Psoas muscle (tissue), 7 donors: ENCODE measurements at regions not wholly inside any gene's neighbourhood (a gene's known extent, or its start where the extent isn't known, plus 50 kb on each side); places are given as distances from the start of the nearest gene placed in this dataset.

Experiments
- ATAC-seq, 4 donors: fragments of 200-7000 bp; cut with Tn5 transposase; one replicate each; pipeline ENCODE4 v1.9.1; 2020; ENCODE audit warnings: moderate library complexity in 3 of 4, mild to moderate bottlenecking in 2 of 4
- DNase-seq, 2 donors: peaks; one replicate each; pipeline ENCODE4 v3.0.0-alpha.2; 2020
- H3K27ac ChIP-seq: fragments of 200-600 bp; one replicate; pipeline ENCODE4 v1.8.0; 2022
- H3K27me3 ChIP-seq, 3 donors: fragments of 200-600 bp in 1 of 3; one replicate each; pipeline versions ENCODE4 v1.6.1 to v1.8.0; 2013 to 2022; ENCODE audit warnings: low read length in 2 of 3, mild to moderate bottlenecking in 2 of 3, moderate library complexity in 1 of 3; ENCODE audit not compliant: insufficient read depth in 3 of 3
- H3K36me3 ChIP-seq, 2 donors: fragments of 200-600 bp in 1 of 2; one replicate each; pipeline versions ENCODE4 v1.6.1 to v1.8.0; 2013 to 2022; ENCODE audit warnings: low read depth in 1 of 2, mild to moderate bottlenecking in 1 of 2, moderate library complexity in 1 of 2; ENCODE audit not compliant: insufficient read depth in 1 of 2
- H3K4me1 ChIP-seq: fragments of 200-600 bp; one replicate; pipeline ENCODE4 v1.8.0; 2022
- H3K4me3 ChIP-seq: fragments of 200-600 bp; one replicate; pipeline ENCODE4 v1.8.0; 2022; ENCODE audit warnings: mild to moderate bottlenecking
- H3K9me3 ChIP-seq: fragments of 200-600 bp; one replicate; pipeline ENCODE4 v1.8.0; 2022
- CTCF ChIP-seq: fragments of 200-600 bp; IDR thresholded peaks from one replicate; pipeline ENCODE4 v1.8.0; 2022; ENCODE audit warnings: antibody characterized with exemption
- WGBS, 3 donors: extraction: QIAGEN DNeasy Blood & Tissue Kit; methylation state at CpG; one replicate each; pipeline versions ENCODE4 v1.1.6 to v1.1.7; 2013; 5-methylcytosine and 5-hydroxymethylcytosine counted together
- intact Hi-C, 2 donors: fragments of 100-400 bp; cut with DNase I; formaldehyde crosslinking; loops; one replicate each; pipeline versions ENCODE4 v1.11.0 to v1.14.2; 2022
- donor health status: healthy with polysubstance abuse.
- donor health status: DM: no; HTN: no; CAD: no; lungs with moderate emphysema.
- donor health status: Bipolar disorder and iron deficiency.
- donor health status: healthy.
- donor health status: DM: yes; HTN: yes; CAD: no.
- donor health status: DM: no; HTN: no; CAD: no.
- donor health status: DM: yes; HTN: yes; CAD: no.

DNA sequence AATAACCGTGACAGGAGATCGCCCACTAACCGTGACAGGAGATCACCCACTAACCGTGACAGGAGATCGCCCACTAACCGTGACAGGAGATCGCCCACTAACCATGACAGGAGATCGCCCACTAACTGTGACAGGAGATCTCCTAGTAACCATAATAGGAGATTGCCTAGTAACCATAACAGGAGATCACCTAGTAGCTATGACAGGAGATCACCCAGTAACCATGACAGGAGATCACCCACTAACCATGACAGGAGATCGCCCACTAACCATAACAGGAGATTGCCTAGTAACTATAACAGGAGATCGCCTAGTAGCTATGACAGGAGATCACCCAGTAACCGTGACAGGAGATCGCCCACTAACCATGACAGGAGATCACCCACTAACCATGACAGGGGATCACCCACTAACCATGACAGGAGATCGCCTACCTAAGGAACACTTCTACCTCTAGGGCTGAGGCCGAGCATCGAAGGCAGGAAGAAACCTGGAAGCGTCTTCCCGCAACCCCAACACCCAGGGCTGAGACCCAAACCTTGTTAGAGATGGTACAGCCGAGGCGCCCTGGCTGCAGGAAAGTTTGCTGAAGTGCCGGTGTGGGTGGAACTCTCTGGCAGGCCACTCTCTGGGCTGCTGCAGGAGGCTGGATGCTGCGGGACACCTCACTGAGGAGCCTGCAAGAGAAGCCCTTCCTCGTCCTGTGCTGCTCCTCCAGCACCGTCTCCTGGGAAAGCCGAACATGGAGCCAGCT, 67.5 kb upstream of the THY1 start:
- no peak for ATAC-seq

DNA sequence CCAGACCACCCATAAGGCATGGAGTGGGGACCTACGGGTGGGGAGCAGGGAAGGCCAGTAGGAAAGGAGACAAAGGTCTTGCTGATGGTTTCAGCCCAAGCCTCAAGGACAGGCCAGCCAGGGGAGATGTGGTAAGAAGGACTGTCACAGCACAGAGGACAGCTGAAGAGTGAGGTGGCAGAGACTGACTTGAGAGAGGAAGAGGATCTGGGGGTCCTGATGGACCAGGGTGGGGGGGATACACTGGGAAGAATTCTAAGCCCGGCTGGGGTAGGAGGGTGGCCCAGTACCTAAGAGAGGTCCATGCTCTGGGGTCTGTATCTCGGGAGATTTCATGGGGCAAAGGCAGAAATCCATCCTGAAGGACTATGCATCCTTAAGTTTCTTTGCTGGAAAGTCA, 66.1 kb upstream of the THY1 start:
- peaks cover 0 to 6% (median 1%) of the 10 kb centered on the region in 3 donors for H3K27me3 ChIP-seq
- WGBS, 3 donors, result 89 to 91% (median 90%) methylated on average over 3 of the region's 3 CpGs
- H3K36me3 ChIP-seq, result no peaks in the 10 kb centered on the region
- ATAC-seq, result no peak
- H3K4me3 ChIP-seq, result no peak overlapping the region
- H3K9me3 ChIP-seq, result no peaks in the 10 kb centered on the region
- intact Hi-C loops, result no loop called here
- H3K27ac ChIP-seq, result no peak overlapping the region
- DNase-seq, result no peak
- TF ChIP-seq CTCF, result no peak
- H3K4me1 ChIP-seq, result no peaks in the 10 kb centered on the region

More for the DNA sequence above, 67.5 kb upstream of the THY1 start:
- WGBS, 3 donors, result 81 to 89% (median 85%) methylated on average over 24 of the region's 24 CpGs
- Histone ChIP-seq H3K27me3 (peaks cover 0 to 6% (median 1%) of the 10 kb centered on the region in 3 donors), H3K4me1 (no peaks in the 10 kb centered on the region), H3K9me3 (no peaks in the 10 kb centered on the region), H3K4me3 (no peak overlapping the region), H3K36me3 (no peaks in the 10 kb centered on the region), H3K27ac (no peak overlapping the region)
- intact Hi-C loops, result no loop called here
- no peak for DNase-seq
- TF ChIP-seq CTCF, result no peak

DNA sequence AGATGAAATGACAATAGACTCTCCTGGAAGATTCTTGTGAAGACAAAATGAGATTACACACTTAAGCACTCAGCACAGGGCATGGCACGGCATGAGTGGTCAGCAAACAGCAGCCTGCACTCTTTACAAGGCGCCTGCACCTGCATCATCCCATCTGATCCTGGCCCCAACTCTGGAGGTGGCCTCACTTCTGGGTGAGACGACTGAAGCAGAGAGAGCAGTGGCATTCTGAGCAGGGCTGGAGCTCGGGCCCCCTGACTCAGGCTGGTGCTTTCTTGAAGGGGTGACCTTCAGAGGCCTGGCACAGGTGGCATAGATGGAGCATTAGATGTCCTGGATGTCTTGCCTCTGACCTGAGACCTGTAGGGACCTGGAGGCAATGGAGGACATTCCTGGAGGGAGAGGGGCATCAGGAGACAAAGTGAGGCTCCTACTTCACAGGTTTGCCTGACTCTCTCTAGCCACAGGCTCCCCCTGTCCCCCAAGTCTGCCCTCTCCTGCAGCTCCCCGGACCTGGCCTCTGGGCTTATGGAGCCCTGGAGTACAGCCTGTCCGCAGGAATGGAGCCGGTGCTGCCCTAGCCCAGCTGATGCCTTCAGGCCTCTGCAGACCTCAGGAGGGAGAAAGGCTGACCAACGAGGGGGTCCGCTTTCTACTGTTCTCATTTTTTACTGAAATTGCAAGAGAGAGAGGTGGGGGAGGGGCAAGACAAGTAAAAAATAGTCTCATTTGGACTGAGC, 65.5 kb upstream of the THY1 start:
- Histone ChIP-seq H3K9me3 (no peaks in the 10 kb centered on the region), H3K4me3 (no peak overlapping the region), H3K27ac (no peak overlapping the region), H3K36me3 (no peaks in the 10 kb centered on the region), H3K4me1 (no peaks in the 10 kb centered on the region), H3K27me3 (peaks cover 0 to 6% (median 1%) of the 10 kb centered on the region in 3 donors)
- no peak for DNase-seq
- intact Hi-C loops, result no loop called here
- no peak for TF ChIP-seq CTCF
- no peak for ATAC-seq
- WGBS, 3 donors, result 83 to 86% (median 85%) methylated on average over 9 of the region's 9 CpGs

GRCh38 chr11:119486691-119487259, 63.8 kb upstream of the THY1 start:
- H3K27me3 ChIP-seq, result peaks cover 0 to 15% (median 4%) of the 10 kb centered on the region in 3 donors
- WGBS, 3 donors, result 59 to 75% (median 68%) methylated on average over 3 of the region's 3 CpGs
- intact Hi-C loops, result no loop called here

More at GRCh38 chr11:119486691-119487259, 63.8 kb upstream of the THY1 start:
- Histone ChIP-seq H3K36me3 (no peaks in the 10 kb centered on the region), H3K4me3 (no peak overlapping the region), H3K4me1 (no peaks in the 10 kb centered on the region), H3K27ac (no peak overlapping the region), H3K9me3 (no peaks in the 10 kb centered on the region)
- TF ChIP-seq CTCF, result no peak
- DNase-seq (no peak), ATAC-seq (no peak)
